ENCODE measurements at regions not wholly inside any gene's neighbourhood (a gene's known extent, or its start where the extent isn't known, plus 50 kb on each side); places are given as distances from the start of the nearest gene placed in this dataset.

GRCh38 chr10:29849126-29849833, 210.1 kb downstream of the JCAD start:
- Histone ChIP-seq H4K20me1 (replicated peaks; ENCODE audit: control insufficient read depth, insufficient read depth, low read length) (no peaks in the 10 kb centered on the region), H3K27ac (ENCODE audit: extremely low read depth, low read depth, low read length) (no peak overlapping the region), H3K27me3 (ENCODE audit: control insufficient read depth in 2 of 2, insufficient read depth in 2 of 2, low read length in 2 of 2) (no peaks in the 10 kb centered on the region), H3K79me2 (ENCODE audit: control insufficient read depth, insufficient read depth, low read length) (no peaks in the 10 kb centered on the region), H3K36me3 (ENCODE audit: control insufficient read depth, insufficient read depth, low read length) (no peaks in the 10 kb centered on the region), H3K4me1 (replicated peaks in 1 of 2; ENCODE audit: control insufficient read depth in 2 of 2, insufficient read depth in 2 of 2, low read length in 2 of 2) (no peaks in the 10 kb centered on the region), H3K9me1 (ENCODE audit: control insufficient read depth, insufficient read depth, low read length) (no peaks in the 10 kb centered on the region), H3K9me3 (replicated peaks; ENCODE audit: control insufficient read depth, insufficient read depth, low read depth, low read length) (no peaks in the 10 kb centered on the region), H3K4me2 (ENCODE audit: insufficient read depth, low read length) (no peak overlapping the region), H3K9ac (ENCODE audit: insufficient read depth in 1 of 2, low read depth in 2 of 2, low read length in 2 of 2) (no peak overlapping the region), H2AFZ (ENCODE audit: low read depth, low read length) (no peak overlapping the region), H3K4me3 (no peak overlapping the region)
- intact Hi-C loops (cut with micrococcal nuclease), result no loop called here
- 1% methylated on average over 9 of the region's 9 CpGs for WGBS (ENCODE audit: insufficient coverage, low coverage, missing lambda C conversion rate)
- no peak for DNase-seq (ENCODE audit: extremely low read depth in 1 of 4, low spot score in 3 of 4)
- FAIRE-seq, result no peak
- TF ChIP-seq GABPA (tag; conservative IDR thresholded peaks at IDR 0.05; ENCODE audit: low read depth) (peak; percentile 44; the same call in 1 of the 2 replicates), HOMEZ (CRISPR knock-in tag; IDR thresholded peaks at IDR 0.05) (no peak)
- in situ Hi-C loops (cut with MboI), result no loop called here
- POLR2A ChIA-PET, result interaction anchor here (0.7 to 1.0 kb wide), 2 partner anchors 9 to 24 kb away, joined by 3 read pairs; no protein-coding TSS in a partner anchor
- BruUV-seq (replicated peaks), result no TSS peak
- ATAC-seq, result no peak
- CTCF ChIA-PET (ENCODE audit: low intra/inter-chr PET ratio), result no interaction called here

DNA sequence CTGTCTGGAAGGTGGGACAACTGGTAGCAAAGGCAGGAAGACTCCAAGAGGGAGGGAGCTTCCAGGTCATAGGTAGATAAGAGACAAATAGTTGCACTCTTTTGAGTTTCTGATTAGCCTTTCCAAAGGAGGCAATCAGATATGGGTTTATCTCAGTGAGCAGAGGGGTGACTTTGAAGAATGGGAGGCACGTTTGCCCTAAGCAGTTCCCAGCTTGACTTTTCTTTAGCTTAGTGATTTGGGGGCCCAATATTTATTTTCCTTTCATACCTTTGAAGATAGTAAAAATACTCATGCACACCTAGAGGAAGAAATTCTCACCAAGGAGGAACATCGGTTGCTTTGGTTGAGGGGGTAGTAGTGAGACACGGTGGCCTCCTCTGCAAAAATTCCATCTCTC, 212.1 kb upstream of the SVIL start:
- CTCF ChIA-PET (ENCODE audit: low intra/inter-chr PET ratio), result no interaction called here
- TF ChIP-seq FOXK2 (conservative IDR thresholded peaks at IDR 0.05 in 1 of 2, IDR thresholded peaks at IDR 0.05 in 1 of 2; ENCODE audit: low read depth in 2 of 2) (no peak), HMGN3 (IDR thresholded peaks at IDR 0.05; ENCODE audit: borderline replicate concordance, extremely low read depth, insufficient read length, low read depth, low read length) (no peak), NR2C1 (IDR thresholded peaks at IDR 0.05) (no peak), NR2C1 (tag; IDR thresholded peaks at IDR 0.05) (no peak), ZNF668 (CRISPR knock-in tag; IDR thresholded peaks at IDR 0.05) (no peak), RAD51 (IDR thresholded peaks at IDR 0.05; ENCODE audit: borderline replicate concordance, low read depth) (no peak), HEY1 (CRISPR knock-in tag; IDR thresholded peaks at IDR 0.05; ENCODE audit: borderline replicate concordance) (no peak), ZNF146 (CRISPR knock-in tag; IDR thresholded peaks at IDR 0.05; ENCODE audit: unreplicated experiment) (no peak), XRCC5 (IDR thresholded peaks at IDR 0.05; ENCODE audit: low read depth, low read length) (no peak)
- TF ChIP-seq, protein P1, sequence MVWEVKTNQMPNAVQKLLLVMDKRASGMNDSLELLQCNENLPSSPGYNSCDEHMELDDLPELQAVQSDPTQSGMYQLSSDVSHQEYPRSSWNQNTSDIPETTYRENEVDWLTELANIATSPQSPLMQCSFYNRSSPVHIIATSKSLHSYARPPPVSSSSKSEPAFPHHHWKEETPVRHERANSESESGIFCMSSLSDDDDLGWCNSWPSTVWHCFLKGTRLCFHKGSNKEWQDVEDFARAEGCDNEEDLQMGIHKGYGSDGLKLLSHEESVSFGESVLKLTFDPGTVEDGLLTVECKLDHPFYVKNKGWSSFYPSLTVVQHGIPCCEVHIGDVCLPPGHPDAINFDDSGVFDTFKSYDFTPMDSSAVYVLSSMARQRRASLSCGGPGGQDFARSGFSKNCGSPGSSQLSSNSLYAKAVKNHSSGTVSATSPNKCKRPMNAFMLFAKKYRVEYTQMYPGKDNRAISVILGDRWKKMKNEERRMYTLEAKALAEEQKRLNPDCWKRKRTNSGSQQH (CRISPR knock-in tag; IDR thresholded peaks at IDR 0.05), result no peak

More for the DNA sequence above, 212.1 kb upstream of the SVIL start:
- peaks cover 0 to 13% of the 10 kb centered on the region in 2 experiments; a peak in 1 of 5 replicates for H3K27me3 ChIP-seq (ENCODE audit: control insufficient read depth in 2 of 2, insufficient read depth in 2 of 2, low read length in 2 of 2)
- no peak for ATAC-seq
- H4K20me1 ChIP-seq (replicated peaks; ENCODE audit: control insufficient read depth, insufficient read depth, low read length), result no peaks in the 10 kb centered on the region
- no peaks in the 10 kb centered on the region for H3K9me3 ChIP-seq (replicated peaks; ENCODE audit: control insufficient read depth, insufficient read depth, low read depth, low read length)
- intact Hi-C loops (cut with micrococcal nuclease), result no loop called here
- 5% methylated on average over 3 of the region's 3 CpGs for WGBS (ENCODE audit: insufficient coverage, low coverage, missing lambda C conversion rate)
- H3K4me3 ChIP-seq, result no peak overlapping the region
- FAIRE-seq, result no peak
- H2AFZ ChIP-seq (ENCODE audit: low read depth, low read length), result no peak overlapping the region
- no peaks in the 10 kb centered on the region for H3K36me3 ChIP-seq (ENCODE audit: control insufficient read depth, insufficient read depth, low read length)
- no peak overlapping the region for H3K9ac ChIP-seq (ENCODE audit: insufficient read depth in 1 of 2, low read depth in 2 of 2, low read length in 2 of 2)
- H3K9me1 ChIP-seq (ENCODE audit: control insufficient read depth, insufficient read depth, low read length), result no peaks in the 10 kb centered on the region
- POLR2A ChIA-PET, result no interaction called here
- no peak overlapping the region for H3K4me2 ChIP-seq (ENCODE audit: insufficient read depth, low read length)
- no peak overlapping the region for H3K27ac ChIP-seq (ENCODE audit: extremely low read depth, low read depth, low read length)
- H3K4me1 ChIP-seq (replicated peaks in 1 of 2; ENCODE audit: control insufficient read depth in 2 of 2, insufficient read depth in 2 of 2, low read length in 2 of 2), result no peaks in the 10 kb centered on the region
- no peaks in the 10 kb centered on the region for H3K79me2 ChIP-seq (ENCODE audit: control insufficient read depth, insufficient read depth, low read length)
- no TSS peak for BruUV-seq (replicated peaks)
- in situ Hi-C loops (cut with MboI), result no loop called here
- DNase-seq (ENCODE audit: extremely low read depth in 1 of 4, low spot score in 3 of 4), result no peak

All from K562 (cell line).